IPS-18a (cell line): ENCODE measurements at regions not wholly inside any gene's neighbourhood (a gene's known extent, or its start where the extent isn't known, plus 50 kb on each side); places are given as distances from the start of the nearest gene placed in this dataset.

Experiments
- H3K27ac ChIP-seq: one replicate; pipeline ENCODE4 v1.5.1; 2013; ENCODE audit warnings: low read length
- H3K27me3 ChIP-seq: one replicate; pipeline ENCODE4 v1.6.1; 2013; ENCODE audit warnings: mild to moderate bottlenecking, low read length; ENCODE audit not compliant: control insufficient read depth, insufficient read depth
- H3K36me3 ChIP-seq: one replicate; pipeline ENCODE4 v1.6.1; 2013; ENCODE audit warnings: low read depth, low read length; ENCODE audit not compliant: control insufficient read depth
- H3K4me1 ChIP-seq: one replicate; pipeline ENCODE4 v1.6.1; 2013; ENCODE audit warnings: low read depth, low read length; ENCODE audit not compliant: control insufficient read depth
- H3K4me3 ChIP-seq: one replicate; pipeline ENCODE4 v1.5.1; 2013; ENCODE audit warnings: low read length
- H3K9ac ChIP-seq: one replicate; pipeline ENCODE4 v1.6.1; 2013; ENCODE audit warnings: mild to moderate bottlenecking, low read length, moderate library complexity
- H3K9me3 ChIP-seq: one replicate; pipeline ENCODE4 v1.6.1; 2013; ENCODE audit warnings: low read depth, low read length; ENCODE audit not compliant: control insufficient read depth

DNA sequence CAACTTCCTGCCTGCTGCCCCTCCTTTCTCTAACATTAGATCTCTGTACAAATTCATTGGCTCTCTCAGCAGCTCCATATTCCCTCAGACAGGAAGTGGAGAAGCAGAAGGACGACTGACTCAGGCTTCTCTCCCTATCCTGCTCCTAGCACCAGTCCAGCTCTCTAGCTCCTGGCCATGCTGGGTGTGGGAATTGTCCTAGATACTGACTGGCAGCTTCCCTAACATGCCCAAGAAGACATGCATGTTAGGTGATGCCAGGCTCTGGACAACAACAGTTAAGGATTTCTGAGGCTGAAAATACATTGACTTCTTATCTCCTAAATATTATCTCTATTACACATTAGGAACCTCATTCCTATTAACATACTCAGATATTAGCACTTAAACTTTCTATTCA is 292.9 kb downstream of the IKZF2 start:
- Histone ChIP-seq H3K4me1 (no peaks in the 10 kb centered on the region), H3K4me3 (no peak overlapping the region), H3K36me3 (no peaks in the 10 kb centered on the region), H3K27me3 (no peaks in the 10 kb centered on the region), H3K9me3 (peaks cover 5% of the 10 kb centered on the region), H3K27ac (no peak overlapping the region), H3K9ac (no peak overlapping the region)

DNA sequence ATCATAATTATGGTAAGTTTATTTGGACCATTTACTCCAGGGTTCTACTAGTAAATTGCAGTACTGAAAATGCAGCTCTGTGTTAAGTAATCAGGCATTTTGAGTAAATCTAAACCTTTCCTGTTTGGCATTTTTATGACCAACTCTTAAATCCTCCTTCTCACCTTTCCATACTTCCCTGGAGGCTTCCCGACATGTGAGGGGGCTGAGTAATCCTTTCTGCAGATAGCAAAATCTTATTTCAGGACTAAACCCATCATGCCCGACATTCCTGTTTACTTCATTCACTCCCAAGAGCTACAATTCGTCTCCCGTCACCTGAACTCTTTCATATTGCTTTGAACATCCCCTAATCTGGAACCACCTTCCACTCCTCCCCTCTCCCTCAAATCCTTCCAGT is 296.6 kb downstream of the IKZF2 start:
- Histone ChIP-seq H3K36me3 (no peaks in the 10 kb centered on the region), H3K9me3 (no peaks in the 10 kb centered on the region), H3K9ac (no peak overlapping the region)

DNA sequence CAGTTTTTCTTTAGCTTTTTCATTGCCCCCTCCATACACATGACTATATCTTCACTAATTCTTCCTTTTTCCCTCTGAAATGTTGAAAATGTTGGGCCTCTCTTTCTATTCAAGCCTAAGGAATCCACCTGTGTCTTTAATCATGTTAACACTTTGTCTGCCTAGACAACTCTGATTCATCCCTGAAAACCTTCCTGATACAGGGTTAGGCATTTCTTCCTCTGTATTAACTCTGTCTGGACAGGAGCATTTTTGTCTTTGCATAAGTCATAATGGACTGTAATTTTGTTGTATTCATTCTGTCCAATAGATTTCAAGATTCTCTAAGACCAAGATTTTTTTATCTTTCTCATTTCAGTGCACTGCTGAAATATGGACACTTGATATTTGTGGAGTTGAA is 297.3 kb downstream of the IKZF2 start:
- no peak overlapping the region for H3K4me3 ChIP-seq
- no peaks in the 10 kb centered on the region for H3K4me1 ChIP-seq
- H3K27me3 ChIP-seq, result no peaks in the 10 kb centered on the region
- H3K36me3 ChIP-seq, result no peaks in the 10 kb centered on the region
- H3K9me3 ChIP-seq, result no peaks in the 10 kb centered on the region
- H3K9ac ChIP-seq, result no peak overlapping the region
- no peak overlapping the region for H3K27ac ChIP-seq

More for the DNA sequence above, 296.6 kb downstream of the IKZF2 start:
- Histone ChIP-seq H3K27me3 (no peaks in the 10 kb centered on the region), H3K27ac (no peak overlapping the region), H3K4me3 (no peak overlapping the region), H3K4me1 (no peaks in the 10 kb centered on the region)

DNA sequence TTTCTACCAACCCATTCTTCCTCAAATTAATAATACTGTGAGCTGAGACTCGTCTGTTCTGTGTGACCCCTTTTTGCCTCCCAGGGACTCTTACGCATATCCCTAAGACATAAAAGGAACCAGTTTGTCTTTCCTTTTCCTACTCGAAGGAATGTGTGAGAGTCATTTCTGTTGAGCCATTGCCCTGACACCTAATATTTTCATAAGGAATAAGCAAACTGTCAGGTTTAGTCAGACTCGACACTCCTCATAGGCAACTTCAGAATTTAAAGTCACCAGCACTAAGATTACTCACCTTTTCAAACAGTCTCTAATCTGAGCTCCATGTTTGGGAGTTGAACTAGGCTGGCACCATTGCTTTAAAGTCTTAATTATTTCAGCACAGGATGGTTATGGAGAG is 305.5 kb downstream of the IKZF2 start:
- Histone ChIP-seq H3K9me3 (no peaks in the 10 kb centered on the region), H3K9ac (no peak overlapping the region), H3K27ac (no peak overlapping the region), H3K27me3 (no peaks in the 10 kb centered on the region), H3K36me3 (no peaks in the 10 kb centered on the region), H3K4me1 (no peaks in the 10 kb centered on the region), H3K4me3 (no peak overlapping the region)

DNA sequence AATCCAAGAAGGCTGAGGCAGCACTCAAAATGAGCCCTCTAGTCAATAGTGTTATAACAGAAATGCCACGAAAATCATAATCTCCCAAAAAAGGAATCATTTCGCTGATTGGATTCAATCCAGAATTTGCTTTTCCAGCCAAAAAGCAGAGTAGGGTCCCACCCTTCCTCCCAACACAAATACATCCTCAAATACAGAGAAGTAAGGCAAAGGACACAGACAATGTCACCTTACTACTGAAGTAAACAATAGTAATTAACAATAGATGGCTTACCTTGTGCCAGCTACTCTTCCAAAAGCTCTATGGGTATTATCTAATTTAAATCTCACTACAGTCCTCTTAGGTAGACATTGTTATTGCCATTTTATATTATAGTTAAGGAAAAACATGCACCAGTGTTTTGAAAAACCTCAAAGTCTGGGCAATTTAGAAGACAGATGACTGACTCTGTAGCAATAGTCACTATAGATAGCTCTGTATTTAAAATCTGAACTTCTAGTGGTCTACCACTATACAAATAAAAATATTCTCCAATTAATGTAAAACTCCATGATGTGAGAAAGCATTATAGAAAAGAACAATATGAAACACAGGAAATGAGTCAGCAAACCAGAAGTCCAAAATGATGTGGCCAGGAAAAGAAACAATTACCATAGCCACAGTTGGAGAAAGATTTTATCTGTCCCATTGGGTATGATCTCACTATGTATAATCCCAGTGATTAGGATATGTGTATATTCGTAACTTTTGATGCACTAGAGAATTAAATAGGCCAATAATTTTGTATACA is 305.0 kb upstream of the ERBB4 start:
- Histone ChIP-seq H3K9ac (no peak overlapping the region), H3K4me1 (no peaks in the 10 kb centered on the region), H3K9me3 (no peaks in the 10 kb centered on the region), H3K27ac (no peak overlapping the region), H3K27me3 (no peaks in the 10 kb centered on the region), H3K4me3 (no peak overlapping the region), H3K36me3 (no peaks in the 10 kb centered on the region)

DNA sequence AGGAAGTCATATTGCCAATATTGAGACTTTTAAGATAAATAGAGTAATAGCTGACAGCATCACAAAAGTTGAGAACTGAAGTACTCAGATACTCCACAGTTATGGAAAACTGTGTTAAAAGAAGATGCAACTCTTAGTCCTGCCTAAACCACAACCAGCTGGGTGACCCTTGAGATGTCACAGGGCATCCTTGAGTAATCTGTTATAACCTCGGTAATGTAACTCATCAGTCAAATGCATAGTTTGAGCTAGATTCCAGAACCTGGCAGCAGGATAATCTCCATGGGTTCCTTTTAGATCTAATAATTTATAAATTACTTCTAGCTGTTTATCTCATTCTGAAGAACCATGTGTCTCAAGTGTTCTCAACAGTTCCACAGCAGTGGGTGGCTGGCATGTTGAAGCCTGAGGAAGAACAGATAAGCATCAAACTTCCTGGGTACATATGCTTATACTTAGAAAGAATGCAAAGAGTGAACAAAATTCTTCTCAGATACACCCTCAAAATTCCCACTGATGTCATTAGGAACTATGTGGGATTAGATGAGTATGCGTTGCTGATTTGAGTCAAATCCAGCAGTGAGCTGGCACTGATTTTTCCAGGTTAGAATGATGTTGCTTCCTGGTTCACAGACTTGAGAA is 304.1 kb upstream of the ERBB4 start:
- Histone ChIP-seq H3K36me3 (no peaks in the 10 kb centered on the region), H3K27ac (no peak overlapping the region), H3K9me3 (no peaks in the 10 kb centered on the region), H3K4me3 (no peak overlapping the region), H3K27me3 (no peaks in the 10 kb centered on the region), H3K4me1 (no peaks in the 10 kb centered on the region), H3K9ac (no peak overlapping the region)

DNA sequence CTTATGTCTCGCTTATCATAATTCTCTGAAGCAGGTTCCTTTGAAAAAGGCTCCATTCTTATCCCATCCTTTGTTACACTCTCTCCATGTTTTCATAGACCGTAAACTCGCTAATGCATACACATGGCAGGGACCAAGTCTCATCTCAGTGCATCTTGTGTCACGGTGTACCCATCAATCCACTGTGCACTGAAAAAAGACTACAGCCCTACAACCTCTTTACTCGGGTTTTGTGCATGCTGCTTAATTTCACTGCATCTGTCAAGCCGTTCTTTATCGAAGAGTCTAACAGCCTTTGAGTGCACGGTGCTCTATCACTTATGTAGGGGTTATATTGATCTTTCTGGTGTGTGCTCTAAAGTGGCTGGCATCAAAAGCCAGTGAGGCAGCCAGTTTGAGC is 302.9 kb upstream of the ERBB4 start:
- Histone ChIP-seq H3K9me3 (no peaks in the 10 kb centered on the region), H3K4me3 (no peak overlapping the region), H3K36me3 (no peaks in the 10 kb centered on the region), H3K27me3 (no peaks in the 10 kb centered on the region), H3K9ac (no peak overlapping the region), H3K4me1 (no peaks in the 10 kb centered on the region), H3K27ac (no peak overlapping the region)

DNA sequence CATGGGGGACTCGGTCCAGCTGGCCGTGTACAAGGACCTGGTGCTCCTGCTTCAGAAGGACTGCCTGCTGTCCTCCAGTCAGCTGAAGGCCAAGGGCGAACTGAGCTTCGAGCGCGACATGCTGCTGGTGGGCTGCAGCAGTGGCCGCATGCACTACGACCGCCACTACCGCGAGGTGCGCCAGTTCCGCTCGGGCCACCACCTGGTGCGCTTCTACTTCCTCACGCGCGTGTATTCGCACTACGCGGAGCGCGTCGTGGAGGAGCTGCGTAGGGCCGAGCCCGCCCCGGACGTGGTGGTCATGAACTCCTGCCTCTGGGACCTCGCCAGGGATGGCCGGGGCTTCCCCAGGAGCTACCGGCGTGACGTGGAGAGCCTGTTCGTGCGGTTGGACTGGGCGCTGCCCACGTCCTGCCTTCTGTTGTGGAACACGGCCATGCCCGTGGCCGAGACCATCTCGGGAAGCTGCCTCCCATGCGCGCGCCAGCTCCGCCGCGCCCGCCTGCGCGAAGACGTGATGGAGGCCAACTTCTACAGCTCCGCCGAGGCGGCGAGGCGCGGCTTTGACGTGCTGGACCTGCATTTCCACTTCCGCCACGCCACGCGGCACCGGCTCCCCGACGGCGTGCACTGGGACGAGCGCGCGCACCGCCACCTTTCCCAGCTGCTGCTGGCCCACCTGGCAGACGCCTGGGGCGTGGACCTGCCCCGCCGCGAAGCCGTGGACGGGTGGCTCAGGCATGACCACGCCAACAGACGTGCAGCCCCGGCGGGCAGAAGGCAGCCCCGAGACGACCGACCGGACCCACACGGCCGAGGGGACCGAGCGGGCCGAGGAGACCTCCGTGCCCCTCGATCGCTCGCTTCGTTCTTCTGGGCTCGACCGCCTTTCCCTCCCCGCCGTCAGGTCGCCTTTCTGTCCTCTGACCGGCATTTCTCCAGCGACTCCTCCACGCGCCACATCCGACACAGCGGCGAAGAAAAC is 293.9 kb upstream of the ERBB4 start:
- H3K36me3 ChIP-seq, result no peaks in the 10 kb centered on the region
- no peak overlapping the region for H3K9ac ChIP-seq
- H3K4me3 ChIP-seq, result no peak overlapping the region
- no peaks in the 10 kb centered on the region for H3K27me3 ChIP-seq
- no peaks in the 10 kb centered on the region for H3K9me3 ChIP-seq
- no peaks in the 10 kb centered on the region for H3K4me1 ChIP-seq
- H3K27ac ChIP-seq, result no peak overlapping the region

DNA sequence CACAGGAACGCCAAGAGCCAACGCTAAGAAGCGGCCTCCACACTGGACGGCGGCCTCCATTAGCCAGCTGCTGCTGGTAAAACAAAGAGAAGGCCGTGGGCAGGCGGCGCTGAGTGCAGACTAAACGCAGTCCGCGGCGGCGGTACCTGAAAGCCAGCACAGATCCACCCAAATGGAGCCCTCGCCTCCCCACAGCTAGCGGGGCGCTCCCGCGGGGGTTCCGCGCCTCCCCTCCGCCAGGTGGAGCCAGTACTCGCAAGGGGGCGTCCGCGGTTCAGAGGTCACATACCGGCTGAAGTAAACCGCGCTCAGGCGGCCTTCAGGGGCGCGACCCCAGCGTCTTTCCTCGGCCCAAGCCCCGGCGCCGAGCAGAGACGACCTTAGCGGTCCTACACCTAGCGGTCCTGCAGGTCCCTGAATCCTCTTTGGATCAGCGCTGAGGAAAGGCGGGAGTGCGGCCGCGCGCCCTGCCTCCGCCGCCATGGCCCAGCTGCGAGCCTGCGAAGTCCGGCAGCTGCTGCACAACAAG is 293.1 kb upstream of the ERBB4 start:
- Histone ChIP-seq H3K9ac (no peak overlapping the region), H3K4me1 (no peaks in the 10 kb centered on the region), H3K27ac (no peak overlapping the region), H3K36me3 (no peaks in the 10 kb centered on the region), H3K4me3 (no peak overlapping the region), H3K27me3 (no peaks in the 10 kb centered on the region), H3K9me3 (no peaks in the 10 kb centered on the region)

DNA sequence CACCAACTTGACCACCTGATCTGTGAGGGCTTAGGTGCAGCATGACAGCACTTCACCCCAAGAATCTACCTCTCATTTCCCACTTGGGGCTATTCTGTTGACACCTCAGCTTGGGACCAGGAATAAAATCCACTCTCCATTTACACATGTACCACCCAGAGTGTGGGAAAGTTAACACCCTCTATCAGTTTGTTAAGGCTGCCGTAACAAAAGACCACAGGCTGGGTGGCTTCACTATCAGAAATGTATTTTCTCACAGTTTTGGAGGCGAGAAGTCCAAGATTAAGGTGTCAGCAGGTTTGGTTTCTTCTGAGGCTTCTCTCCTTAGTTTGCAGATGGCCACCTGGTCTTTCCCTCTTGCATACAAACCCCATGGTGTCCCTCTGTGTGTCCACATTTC is 277.7 kb upstream of the ERBB4 start:
- no peak overlapping the region for H3K27ac ChIP-seq
- H3K4me1 ChIP-seq, result no peaks in the 10 kb centered on the region
- H3K9me3 ChIP-seq, result no peaks in the 10 kb centered on the region
- H3K4me3 ChIP-seq, result no peak overlapping the region
- H3K27me3 ChIP-seq, result no peaks in the 10 kb centered on the region
- no peaks in the 10 kb centered on the region for H3K36me3 ChIP-seq
- no peak overlapping the region for H3K9ac ChIP-seq

DNA sequence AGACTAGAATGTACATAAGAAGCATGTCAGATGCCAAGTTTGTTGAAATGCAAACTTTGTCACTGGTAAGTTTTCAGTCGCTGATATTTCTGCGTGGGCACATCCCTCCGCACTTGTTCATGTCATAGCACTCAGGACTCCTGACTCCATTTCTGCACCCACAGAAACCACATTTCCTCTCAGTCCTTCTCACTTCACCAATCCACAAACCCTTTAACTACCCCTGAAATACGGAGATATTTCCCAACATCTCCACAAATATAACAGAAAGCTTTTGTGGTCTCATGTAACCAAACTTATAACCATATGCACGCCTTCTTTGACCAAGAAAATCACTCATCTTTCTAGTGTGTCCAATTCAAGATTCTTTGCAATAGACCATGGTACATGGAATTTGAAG is 276.9 kb upstream of the ERBB4 start:
- H3K27ac ChIP-seq, result no peak overlapping the region
- no peaks in the 10 kb centered on the region for H3K9me3 ChIP-seq
- no peaks in the 10 kb centered on the region for H3K4me1 ChIP-seq
- no peaks in the 10 kb centered on the region for H3K36me3 ChIP-seq
- no peak overlapping the region for H3K4me3 ChIP-seq
- H3K9ac ChIP-seq, result no peak overlapping the region
- H3K27me3 ChIP-seq, result no peaks in the 10 kb centered on the region
